ENCODE measurements at regions not wholly inside any gene's neighbourhood (a gene's known extent, or its start where the extent isn't known, plus 50 kb on each side); places are given as distances from the start of the nearest gene placed in this dataset.

DNA sequence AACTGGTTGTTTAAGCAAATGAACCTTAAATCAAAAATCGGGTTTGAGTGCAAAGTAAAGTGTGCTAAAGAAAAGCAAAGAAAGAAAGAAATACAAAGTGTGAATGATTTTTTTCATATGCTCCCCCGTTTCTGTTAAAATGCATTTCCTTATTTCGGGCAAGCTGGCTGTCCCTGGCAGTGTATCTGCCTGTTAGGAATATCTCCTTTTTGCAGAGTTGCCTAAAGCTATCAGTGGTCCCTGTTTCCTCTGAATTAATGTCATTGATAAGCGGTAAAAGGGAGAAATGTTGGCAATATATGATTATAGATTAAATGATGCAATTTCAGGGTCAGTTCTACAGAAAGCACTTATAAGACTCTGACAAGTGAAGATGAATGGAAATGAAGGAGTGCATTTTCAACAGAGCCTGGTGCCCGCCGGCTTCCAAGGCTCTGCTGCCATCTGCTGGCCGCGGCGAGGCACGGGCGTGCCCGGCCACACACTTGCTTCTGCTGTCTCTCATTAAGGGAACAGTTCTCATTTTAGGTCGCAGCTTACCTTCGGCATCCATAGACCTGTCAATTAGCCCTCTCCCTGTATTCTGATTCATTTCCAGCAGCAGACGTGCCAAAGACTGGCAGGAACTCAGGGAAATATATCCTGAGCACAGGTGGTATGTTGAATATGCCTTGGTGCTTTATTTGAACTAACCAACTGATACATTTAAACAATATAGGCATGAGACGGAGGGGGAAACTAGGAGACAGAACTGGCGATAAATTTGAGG is 381.9 kb downstream of the C6orf118 start:
- no peak for TF ChIP-seq GABPA (tag; conservative IDR thresholded peaks at IDR 0.05; ENCODE audit: low read depth)
- TF ChIP-seq, protein P1, sequence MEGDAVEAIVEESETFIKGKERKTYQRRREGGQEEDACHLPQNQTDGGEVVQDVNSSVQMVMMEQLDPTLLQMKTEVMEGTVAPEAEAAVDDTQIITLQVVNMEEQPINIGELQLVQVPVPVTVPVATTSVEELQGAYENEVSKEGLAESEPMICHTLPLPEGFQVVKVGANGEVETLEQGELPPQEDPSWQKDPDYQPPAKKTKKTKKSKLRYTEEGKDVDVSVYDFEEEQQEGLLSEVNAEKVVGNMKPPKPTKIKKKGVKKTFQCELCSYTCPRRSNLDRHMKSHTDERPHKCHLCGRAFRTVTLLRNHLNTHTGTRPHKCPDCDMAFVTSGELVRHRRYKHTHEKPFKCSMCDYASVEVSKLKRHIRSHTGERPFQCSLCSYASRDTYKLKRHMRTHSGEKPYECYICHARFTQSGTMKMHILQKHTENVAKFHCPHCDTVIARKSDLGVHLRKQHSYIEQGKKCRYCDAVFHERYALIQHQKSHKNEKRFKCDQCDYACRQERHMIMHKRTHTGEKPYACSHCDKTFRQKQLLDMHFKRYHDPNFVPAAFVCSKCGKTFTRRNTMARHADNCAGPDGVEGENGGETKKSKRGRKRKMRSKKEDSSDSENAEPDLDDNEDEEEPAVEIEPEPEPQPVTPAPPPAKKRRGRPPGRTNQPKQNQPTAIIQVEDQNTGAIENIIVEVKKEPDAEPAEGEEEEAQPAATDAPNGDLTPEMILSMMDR (IDR thresholded peaks at IDR 0.05 in 2 of 3, conservative IDR thresholded peaks at IDR 0.05 in 1 of 3; ENCODE audit: insufficient read depth in 2 of 3, low read depth in 1 of 3, low read length in 3 of 3) = peak; percentile 78 to 92 (median 85)
- TF ChIP-seq EP300 (IDR thresholded peaks at IDR 0.05; ENCODE audit: low read length) = no peak

Data from K562 (cell line).